WERI-Rb-1 (cell line): ENCODE measurements at regions not wholly inside any gene's neighbourhood (a gene's known extent, or its start where the extent isn't known, plus 50 kb on each side); places are given as distances from the start of the nearest gene placed in this dataset.

Experiments used
- DNase-seq: peaks from one replicate; pipeline ENCODE4 v3.0.0-alpha.2; 2020
- H3K27ac ChIP-seq: fragments of 250-450 bp; sonication (Bioruptor Pico); 2 replicates; pipeline ENCODE4 v1.5.1; 2020; ENCODE audit warnings: mild to moderate bottlenecking, moderate library complexity
- H3K27me3 ChIP-seq: fragments of 250-450 bp; sonication (Bioruptor Pico); 2 replicates; pipeline ENCODE4 v1.5.1; 2021; ENCODE audit warnings: mild to moderate bottlenecking, low read depth, moderate library complexity; ENCODE audit not compliant: insufficient read depth, severe bottlenecking
- H3K36me3 ChIP-seq: fragments of 250-450 bp; sonication (Bioruptor Pico); 2 replicates; pipeline ENCODE4 v1.5.1; 2020; ENCODE audit warnings: mild to moderate bottlenecking, moderate library complexity
- H3K4me3 ChIP-seq: 2 replicates; pipeline ENCODE4 v1.5.1; 2011; ENCODE audit warnings: low read depth, mild to moderate bottlenecking, control low read depth, low read length
- H3K9me3 ChIP-seq: fragments of 250-450 bp; sonication (Bioruptor Pico); 2 replicates; pipeline ENCODE4 v1.5.1; 2021; ENCODE audit warnings: mild to moderate bottlenecking, moderate library complexity; ENCODE audit not compliant: severe bottlenecking
- TF ChIP-seq, protein P1 (sequence below): IDR thresholded peaks from 2 replicates; pipeline ENCODE4 v1.5.1; 2011; ENCODE audit warnings: low read depth, mild to moderate bottlenecking, control low read depth, inconsistent platforms, low read length

GRCh38 chr4:176508780-176509331, 189.1 kb downstream of the SPCS3 start:
- no peak for DNase-seq
- H3K27ac ChIP-seq = no peak overlapping the region
- TF ChIP-seq, protein P1, sequence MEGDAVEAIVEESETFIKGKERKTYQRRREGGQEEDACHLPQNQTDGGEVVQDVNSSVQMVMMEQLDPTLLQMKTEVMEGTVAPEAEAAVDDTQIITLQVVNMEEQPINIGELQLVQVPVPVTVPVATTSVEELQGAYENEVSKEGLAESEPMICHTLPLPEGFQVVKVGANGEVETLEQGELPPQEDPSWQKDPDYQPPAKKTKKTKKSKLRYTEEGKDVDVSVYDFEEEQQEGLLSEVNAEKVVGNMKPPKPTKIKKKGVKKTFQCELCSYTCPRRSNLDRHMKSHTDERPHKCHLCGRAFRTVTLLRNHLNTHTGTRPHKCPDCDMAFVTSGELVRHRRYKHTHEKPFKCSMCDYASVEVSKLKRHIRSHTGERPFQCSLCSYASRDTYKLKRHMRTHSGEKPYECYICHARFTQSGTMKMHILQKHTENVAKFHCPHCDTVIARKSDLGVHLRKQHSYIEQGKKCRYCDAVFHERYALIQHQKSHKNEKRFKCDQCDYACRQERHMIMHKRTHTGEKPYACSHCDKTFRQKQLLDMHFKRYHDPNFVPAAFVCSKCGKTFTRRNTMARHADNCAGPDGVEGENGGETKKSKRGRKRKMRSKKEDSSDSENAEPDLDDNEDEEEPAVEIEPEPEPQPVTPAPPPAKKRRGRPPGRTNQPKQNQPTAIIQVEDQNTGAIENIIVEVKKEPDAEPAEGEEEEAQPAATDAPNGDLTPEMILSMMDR = no peak
- H3K4me3 ChIP-seq = no peak overlapping the region
- H3K36me3 ChIP-seq = no peaks in the 10 kb centered on the region
- H3K9me3 ChIP-seq = no peaks in the 10 kb centered on the region
- no peaks in the 10 kb centered on the region for H3K27me3 ChIP-seq

GRCh38 chr4:176525576-176525975, 205.8 kb downstream of the SPCS3 start:
- no peak for DNase-seq
- TF ChIP-seq, protein P1 = no peak
- Histone ChIP-seq H3K4me3 (no peak overlapping the region), H3K27ac (no peak overlapping the region), H3K36me3 (no peaks in the 10 kb centered on the region), H3K27me3 (no peaks in the 10 kb centered on the region), H3K9me3 (no peaks in the 10 kb centered on the region)

- Histone ChIP-seq H3K27me3 (no peaks in the 10 kb centered on the region), H3K9me3 (peaks cover 2% of the 10 kb centered on the region), H3K27ac (no peak overlapping the region), H3K36me3 (no peaks in the 10 kb centered on the region), H3K4me3 (no peak overlapping the region)
- TF ChIP-seq, protein P1 = no peak
- DNase-seq = no peak
Measured at GRCh38 chr4:176526704-176527103, 206.9 kb downstream of the SPCS3 start.

DNA sequence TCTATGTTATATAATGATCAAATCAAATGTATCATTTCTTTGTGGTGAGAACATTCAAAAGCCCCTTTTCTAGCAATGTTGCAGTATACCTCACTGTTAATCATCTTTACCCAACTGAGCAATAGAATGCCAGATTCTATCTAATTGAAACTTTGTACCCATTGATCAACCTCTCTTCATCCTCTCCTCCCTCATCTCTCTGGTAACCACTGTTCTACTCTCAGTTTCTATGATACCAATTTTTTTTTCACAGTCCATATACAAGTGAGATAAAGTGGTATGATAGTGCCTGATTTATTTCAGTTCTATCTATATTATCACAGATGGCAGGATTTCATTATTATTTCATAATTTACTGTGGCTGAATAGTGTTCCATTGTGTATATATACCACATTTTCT, 209.8 kb downstream of the SPCS3 start:
- no peak overlapping the region for H3K4me3 ChIP-seq
- peaks cover 2% of the 10 kb centered on the region for H3K9me3 ChIP-seq
- DNase-seq = no peak
- no peak overlapping the region for H3K27ac ChIP-seq
- H3K36me3 ChIP-seq = no peaks in the 10 kb centered on the region
- H3K27me3 ChIP-seq = no peaks in the 10 kb centered on the region
- TF ChIP-seq, protein P1 = no peak

DNA sequence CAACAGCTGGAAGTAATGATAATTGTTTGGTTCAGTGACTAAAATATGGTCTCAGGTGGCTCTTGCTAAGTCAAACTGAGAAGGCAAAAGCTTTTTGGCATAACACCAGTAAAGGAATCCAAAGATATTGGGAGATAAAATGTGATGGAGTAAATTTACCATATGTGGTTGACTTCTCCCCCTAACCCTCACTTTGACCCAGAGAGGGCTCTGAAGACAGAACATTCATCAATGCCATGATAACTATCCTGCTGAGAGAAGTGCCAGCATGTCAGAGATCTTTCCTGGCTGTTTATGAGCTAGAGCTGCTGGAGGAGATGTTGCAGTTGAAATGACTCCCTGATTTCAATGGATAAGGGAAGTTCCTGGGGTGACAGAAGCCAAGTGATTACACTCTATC, 213.4 kb downstream of the SPCS3 start:
- no peaks in the 10 kb centered on the region for H3K36me3 ChIP-seq
- TF ChIP-seq, protein P1 = no peak
- H3K9me3 ChIP-seq = peaks cover 2% of the 10 kb centered on the region
- no peaks in the 10 kb centered on the region for H3K27me3 ChIP-seq
- DNase-seq = no peak
- H3K4me3 ChIP-seq = no peak overlapping the region
- H3K27ac ChIP-seq = no peak overlapping the region

GRCh38 chr4:176534566-176534965, 214.8 kb downstream of the SPCS3 start:
- Histone ChIP-seq H3K27me3 (no peaks in the 10 kb centered on the region), H3K27ac (no peak overlapping the region), H3K9me3 (peaks cover 2% of the 10 kb centered on the region), H3K36me3 (no peaks in the 10 kb centered on the region), H3K4me3 (no peak overlapping the region)
- no peak for DNase-seq
- TF ChIP-seq, protein P1 = no peak
